GM12891 (cell line): ENCODE measurements at regions not wholly inside any gene's neighbourhood (a gene's known extent, or its start where the extent isn't known, plus 50 kb on each side); places are given as distances from the start of the nearest gene placed in this dataset.

Experiments used
- DNase-seq: peaks from one replicate; pipeline ENCODE4 v3.0.0; 2011; ENCODE audit warnings: low spot score; ENCODE audit not compliant: insufficient read length
- FAIRE-seq: peaks from 2 replicates; lab custom pipeline; 2011; peaks lifted over from hg19 to GRCh38; lab: Jason Lieb, UNC
- PAX5 ChIP-seq: IDR thresholded peaks from 2 replicates; pipeline ENCODE4 v1.6.1; 2011; ENCODE audit warnings: low read length, moderate library complexity, mild to moderate bottlenecking; ENCODE audit not compliant: insufficient read depth, severe bottlenecking
- POLR2A ChIP-seq: IDR thresholded peaks from 2 replicates; pipeline ENCODE4 v1.6.1; 2011; ENCODE audit warnings: low read depth, low read length, control low read depth
- POLR2AphosphoS5 ChIP-seq: IDR thresholded peaks from 2 replicates; pipeline ENCODE4 v1.6.1; 2011; ENCODE audit warnings: low read depth, low read length, control low read depth
- POU2F2 ChIP-seq: IDR thresholded peaks from 2 replicates; pipeline ENCODE4 v1.6.1; 2011; ENCODE audit warnings: low read depth, mild to moderate bottlenecking, control low read depth, low read length, moderate library complexity
- SPI1 ChIP-seq: IDR thresholded peaks from 2 replicates; pipeline ENCODE4 v1.6.1; 2011; ENCODE audit warnings: low read depth, low read length, control low read depth
- TAF1 ChIP-seq: IDR thresholded peaks from 2 replicates; pipeline ENCODE4 v1.6.1; 2011; ENCODE audit warnings: low read depth, low read length, control low read depth

GRCh38 chr3:102174832-102175374 lies 259.9 kb upstream of the ZPLD1 start:
- no peak for DNase-seq
- no peak for FAIRE-seq
- TF ChIP-seq SPI1 (no peak), TAF1 (no peak), POLR2AphosphoS5 (no peak), POLR2A (no peak), POU2F2 (no peak), PAX5 (no peak)

- DNase-seq (no peak), FAIRE-seq (no peak)
- no peak for TF ChIP-seq SPI1
- TF ChIP-seq PAX5: no peak
- no peak for TF ChIP-seq POLR2A
Observed at GRCh38 chr3:102176333-102177050, 258.3 kb upstream of the ZPLD1 start.

- FAIRE-seq (peak; percentile 47), DNase-seq (no peak)
- TF ChIP-seq POLR2A (no peak), TAF1 (no peak), POU2F2 (no peak), PAX5 (no peak), SPI1 (no peak)
Observed at GRCh38 chr3:102177075-102177755, 257.6 kb upstream of the ZPLD1 start.

GRCh38 chr3:102178817-102179216 lies 256.0 kb upstream of the ZPLD1 start:
- FAIRE-seq: peak; percentile 28
- no peak for DNase-seq
- TF ChIP-seq PAX5 (no peak), TAF1 (no peak), SPI1 (no peak), POU2F2 (no peak), POLR2AphosphoS5 (no peak)

- DNase-seq: no peak
- no peak for FAIRE-seq
- TF ChIP-seq PAX5: no peak
- no peak for TF ChIP-seq TAF1
- no peak for TF ChIP-seq POLR2A
- TF ChIP-seq POLR2AphosphoS5: no peak
- TF ChIP-seq SPI1: peak; percentile 15; the same call in 1 of the 2 replicates
- no peak for TF ChIP-seq POU2F2
Observed at GRCh38 chr3:102179326-102180177, 255.3 kb upstream of the ZPLD1 start.

- TF ChIP-seq TAF1 (no peak), POLR2A (no peak), PAX5 (no peak), SPI1 (no peak), POU2F2 (no peak), POLR2AphosphoS5 (no peak)
- DNase-seq: no peak
- FAIRE-seq: no peak
Observed at GRCh38 chr3:102180280-102180931, 254.4 kb upstream of the ZPLD1 start.

- no peak for DNase-seq
- no peak for FAIRE-seq
- no peak for TF ChIP-seq POLR2AphosphoS5
- TF ChIP-seq POU2F2: no peak
- TF ChIP-seq PAX5: no peak
- no peak for TF ChIP-seq POLR2A
- no peak for TF ChIP-seq TAF1
- no peak for TF ChIP-seq SPI1
Observed at GRCh38 chr3:102181175-102181920, 253.5 kb upstream of the ZPLD1 start.

GRCh38 chr3:102182162-102182561 lies 252.7 kb upstream of the ZPLD1 start:
- no peak for FAIRE-seq
- no peak for DNase-seq

GRCh38 chr3:102183186-102183585 lies 251.6 kb upstream of the ZPLD1 start:
- FAIRE-seq (no peak), DNase-seq (no peak)
- TF ChIP-seq POLR2A (no peak), POLR2AphosphoS5 (no peak), POU2F2 (no peak)

More at GRCh38 chr3:102182162-102182561, 252.7 kb upstream of the ZPLD1 start:
- no peak for TF ChIP-seq POLR2A
- no peak for TF ChIP-seq POU2F2
- no peak for TF ChIP-seq TAF1
- no peak for TF ChIP-seq SPI1
- no peak for TF ChIP-seq PAX5
- TF ChIP-seq POLR2AphosphoS5: no peak
